Panc1 (cell line): ENCODE measurements at regions not wholly inside any gene's neighbourhood (a gene's known extent, or its start where the extent isn't known, plus 50 kb on each side); places are given as distances from the start of the nearest gene placed in this dataset.

ENCODE experiments used
- ATAC-seq: fragments of 200-7000 bp; cut with Tn5 transposase; 2 replicates; pipeline ENCODE4 v1.9.1; 2020; ENCODE audit warnings: mild to moderate bottlenecking, moderate library complexity
- BruUV-seq: library from RNA; stranded (reverse); fragments of 400-500 nt; replicated peaks from 2 replicates; lab custom pipeline; 2021; lab: Mats Ljungman, UMichigan
- CTCF ChIA-PET: fragments of 300-600 bp; sonication (Branson Sonifier 250); formaldehyde crosslinking; loops from one replicate; lab custom pipeline; 2022; ENCODE audit warnings: antibody characterized with exemption; lab: Charles Lee
- POLR2A ChIA-PET: fragments of 300-600 bp; sonication (Branson Sonifier 250); formaldehyde crosslinking; loops from one replicate; lab custom pipeline; 2022; ENCODE audit warnings: antibody characterized with exemption; lab: Charles Lee
- DNase-seq: peaks from one replicate; pipeline ENCODE4 v3.0.0-alpha.2; 2010; ENCODE audit warnings: low read depth, low spot score
- H3K27ac ChIP-seq: 2 replicates; pipeline ENCODE4 v1.5.1; 2011; ENCODE audit warnings: mild to moderate bottlenecking, low read length, inconsistent platforms
- H3K27me3 ChIP-seq: fragments of 200-500 bp; sonication (Bioruptor generic); 2 replicates; pipeline ENCODE4 v1.6.0; 2014; ENCODE audit warnings: low read length, inconsistent platforms; ENCODE audit not compliant: control insufficient read depth, insufficient read depth
- H3K36me3 ChIP-seq: fragments of 200-500 bp; sonication (Bioruptor generic); 2 replicates; pipeline ENCODE4 v1.5.1; 2014; ENCODE audit warnings: inconsistent platforms, mild to moderate bottlenecking, low read length, moderate library complexity; ENCODE audit not compliant: control insufficient read depth, insufficient read depth
- H3K4me1 ChIP-seq: 2 replicates; pipeline ENCODE4 v1.5.1; 2011; ENCODE audit warnings: inconsistent platforms, mild to moderate bottlenecking, low read length, moderate library complexity; ENCODE audit not compliant: control insufficient read depth, insufficient read depth
- H3K4me3 ChIP-seq, 2 experiments: 2 replicates each; pipeline ENCODE4 v1.5.1; 2011 to 2012; ENCODE audit warnings: low read depth in 2 of 2, low read length in 2 of 2, mild to moderate bottlenecking in 2 of 2, inconsistent platforms in 1 of 2, moderate library complexity in 1 of 2
- H3K9me3 ChIP-seq: fragments of 200-500 bp; sonication (Bioruptor generic); 2 replicates; pipeline ENCODE4 v1.5.1; 2014; ENCODE audit warnings: low read depth, mild to moderate bottlenecking, inconsistent platforms, low read length, moderate library complexity; ENCODE audit not compliant: control insufficient read depth, insufficient read depth
- POLR2AphosphoS5 ChIP-seq: IDR thresholded peaks from 2 replicates; pipeline ENCODE4 v1.6.1; 2012; ENCODE audit warnings: mild to moderate bottlenecking, low read depth, low read length, moderate library complexity
- SIN3A ChIP-seq: IDR thresholded peaks from 2 replicates; pipeline ENCODE4 v1.6.1; 2012; ENCODE audit warnings: low read depth, mild to moderate bottlenecking, low read length, moderate library complexity, borderline replicate concordance; ENCODE audit not compliant: insufficient read depth
- TCF7L2 ChIP-seq: IDR thresholded peaks from 2 replicates; pipeline ENCODE4 v1.6.1; 2011; ENCODE audit warnings: mild to moderate bottlenecking, low read depth, low read length, inconsistent platforms
- in situ Hi-C: cut with HindIII; loops from 2 replicates; pipeline ENCODE4 v1.10.0; 2016; ENCODE audit warnings: low sequenced_read_pairs, low pct_unique_long_range_greater_than_20kb
- intact Hi-C: fragments of 100-400 bp; cut with micrococcal nuclease; formaldehyde crosslinking; loops from one replicate; pipeline ENCODE4 v1.10.0; 2022; ENCODE audit not compliant: unreplicated experiment
- TF ChIP-seq, protein P1 (sequence below): fragments of 450-650 bp; IDR thresholded peaks from 2 replicates; pipeline ENCODE4 v1.5.1; 2017; ENCODE audit warnings: mild to moderate bottlenecking
- TF ChIP-seq, protein P2 (sequence below), 2 experiments: IDR thresholded peaks; 2 replicates each; pipeline ENCODE4 v1.6.1; 2011 to 2012; ENCODE audit warnings: low read depth in 2 of 2, control low read depth in 1 of 2, low read length in 1 of 2, mild to moderate bottlenecking in 1 of 2, moderate library complexity in 1 of 2; ENCODE audit not compliant: insufficient read depth in 1 of 2

DNA sequence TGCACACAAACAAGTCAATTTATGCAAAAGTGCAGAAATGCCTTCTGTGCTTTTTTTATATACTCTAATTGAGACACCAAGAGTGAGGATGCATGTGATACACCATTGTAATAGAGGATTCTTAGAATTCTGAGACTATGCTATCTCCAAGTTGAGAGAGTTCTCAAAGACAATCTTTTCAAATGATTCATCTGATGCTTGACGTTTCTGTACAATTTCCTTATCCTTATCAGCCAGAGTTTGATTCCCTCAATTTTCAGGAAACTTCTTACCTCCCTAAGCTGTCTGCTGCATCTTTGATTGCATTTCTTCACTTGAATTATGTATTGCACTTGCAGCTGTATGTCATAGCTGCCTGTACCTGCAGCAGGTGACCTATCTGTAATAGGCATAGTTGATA, 211.3 kb upstream of the SPAG17 start:
- ChIA-PET CTCF (no interaction called here), POLR2A (no interaction called here)

DNA sequence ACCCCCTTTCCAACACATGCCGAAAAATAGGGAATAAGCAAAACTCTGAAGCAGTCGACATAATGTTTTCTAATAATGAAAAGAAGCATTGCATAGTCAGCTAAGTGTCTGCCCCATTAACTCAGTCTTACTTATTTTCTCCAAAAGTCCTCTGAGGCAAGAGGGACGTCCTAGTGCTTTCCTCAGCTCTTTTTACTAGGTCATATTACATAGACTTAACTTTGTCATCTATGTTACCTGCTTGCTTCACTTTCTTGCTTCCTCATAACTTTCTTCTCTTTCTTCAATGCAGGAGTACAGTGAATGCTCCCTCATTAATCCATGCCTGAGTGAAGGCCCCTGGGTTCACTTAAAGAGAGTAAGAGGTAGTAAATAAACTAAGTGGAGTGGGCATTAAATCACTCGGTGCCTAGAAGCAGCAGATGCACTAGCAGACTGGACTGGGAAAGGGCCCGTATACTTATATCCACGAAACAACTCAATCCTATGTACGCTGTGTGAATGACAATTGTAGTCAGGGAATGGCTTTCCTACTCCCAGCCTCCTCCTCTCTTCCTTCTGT, 210.5 kb upstream of the SPAG17 start:
- no peak overlapping the region for H3K27ac ChIP-seq
- no peaks in the 10 kb centered on the region for H3K27me3 ChIP-seq
- H3K4me1 ChIP-seq = no peaks in the 10 kb centered on the region
- ATAC-seq = no peak
- ChIA-PET POLR2A (no interaction called here), CTCF (no interaction called here)
- no peaks in the 10 kb centered on the region for H3K36me3 ChIP-seq
- no peak overlapping the region for H3K4me3 ChIP-seq
- DNase-seq = no peak
- in situ Hi-C loops (no loop called here), intact Hi-C loops (no loop called here)
- no peaks in the 10 kb centered on the region for H3K9me3 ChIP-seq
- no TSS peak for BruUV-seq
- TF ChIP-seq TCF7L2 (no peak), SIN3A (no peak), POLR2AphosphoS5 (no peak)
- TF ChIP-seq, protein P1, sequence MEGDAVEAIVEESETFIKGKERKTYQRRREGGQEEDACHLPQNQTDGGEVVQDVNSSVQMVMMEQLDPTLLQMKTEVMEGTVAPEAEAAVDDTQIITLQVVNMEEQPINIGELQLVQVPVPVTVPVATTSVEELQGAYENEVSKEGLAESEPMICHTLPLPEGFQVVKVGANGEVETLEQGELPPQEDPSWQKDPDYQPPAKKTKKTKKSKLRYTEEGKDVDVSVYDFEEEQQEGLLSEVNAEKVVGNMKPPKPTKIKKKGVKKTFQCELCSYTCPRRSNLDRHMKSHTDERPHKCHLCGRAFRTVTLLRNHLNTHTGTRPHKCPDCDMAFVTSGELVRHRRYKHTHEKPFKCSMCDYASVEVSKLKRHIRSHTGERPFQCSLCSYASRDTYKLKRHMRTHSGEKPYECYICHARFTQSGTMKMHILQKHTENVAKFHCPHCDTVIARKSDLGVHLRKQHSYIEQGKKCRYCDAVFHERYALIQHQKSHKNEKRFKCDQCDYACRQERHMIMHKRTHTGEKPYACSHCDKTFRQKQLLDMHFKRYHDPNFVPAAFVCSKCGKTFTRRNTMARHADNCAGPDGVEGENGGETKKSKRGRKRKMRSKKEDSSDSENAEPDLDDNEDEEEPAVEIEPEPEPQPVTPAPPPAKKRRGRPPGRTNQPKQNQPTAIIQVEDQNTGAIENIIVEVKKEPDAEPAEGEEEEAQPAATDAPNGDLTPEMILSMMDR = no peak
- TF ChIP-seq, protein P2, sequence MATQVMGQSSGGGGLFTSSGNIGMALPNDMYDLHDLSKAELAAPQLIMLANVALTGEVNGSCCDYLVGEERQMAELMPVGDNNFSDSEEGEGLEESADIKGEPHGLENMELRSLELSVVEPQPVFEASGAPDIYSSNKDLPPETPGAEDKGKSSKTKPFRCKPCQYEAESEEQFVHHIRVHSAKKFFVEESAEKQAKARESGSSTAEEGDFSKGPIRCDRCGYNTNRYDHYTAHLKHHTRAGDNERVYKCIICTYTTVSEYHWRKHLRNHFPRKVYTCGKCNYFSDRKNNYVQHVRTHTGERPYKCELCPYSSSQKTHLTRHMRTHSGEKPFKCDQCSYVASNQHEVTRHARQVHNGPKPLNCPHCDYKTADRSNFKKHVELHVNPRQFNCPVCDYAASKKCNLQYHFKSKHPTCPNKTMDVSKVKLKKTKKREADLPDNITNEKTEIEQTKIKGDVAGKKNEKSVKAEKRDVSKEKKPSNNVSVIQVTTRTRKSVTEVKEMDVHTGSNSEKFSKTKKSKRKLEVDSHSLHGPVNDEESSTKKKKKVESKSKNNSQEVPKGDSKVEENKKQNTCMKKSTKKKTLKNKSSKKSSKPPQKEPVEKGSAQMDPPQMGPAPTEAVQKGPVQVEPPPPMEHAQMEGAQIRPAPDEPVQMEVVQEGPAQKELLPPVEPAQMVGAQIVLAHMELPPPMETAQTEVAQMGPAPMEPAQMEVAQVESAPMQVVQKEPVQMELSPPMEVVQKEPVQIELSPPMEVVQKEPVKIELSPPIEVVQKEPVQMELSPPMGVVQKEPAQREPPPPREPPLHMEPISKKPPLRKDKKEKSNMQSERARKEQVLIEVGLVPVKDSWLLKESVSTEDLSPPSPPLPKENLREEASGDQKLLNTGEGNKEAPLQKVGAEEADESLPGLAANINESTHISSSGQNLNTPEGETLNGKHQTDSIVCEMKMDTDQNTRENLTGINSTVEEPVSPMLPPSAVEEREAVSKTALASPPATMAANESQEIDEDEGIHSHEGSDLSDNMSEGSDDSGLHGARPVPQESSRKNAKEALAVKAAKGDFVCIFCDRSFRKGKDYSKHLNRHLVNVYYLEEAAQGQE (IDR thresholded peaks at IDR 0.05; ENCODE audit: insufficient read depth in 1 of 2, low read depth in 2 of 2, low read length in 1 of 2) = no peak

More for the DNA sequence above, 211.3 kb upstream of the SPAG17 start:
- Histone ChIP-seq H3K4me1 (no peaks in the 10 kb centered on the region), H3K27ac (no peak overlapping the region), H3K4me3 (no peak overlapping the region), H3K36me3 (no peaks in the 10 kb centered on the region), H3K27me3 (no peaks in the 10 kb centered on the region), H3K9me3 (no peaks in the 10 kb centered on the region)
- DNase-seq = no peak
- TF ChIP-seq SIN3A = no peak
- TF ChIP-seq POLR2AphosphoS5 = no peak
- TF ChIP-seq TCF7L2 = no peak
- TF ChIP-seq, protein P2 (IDR thresholded peaks at IDR 0.05; ENCODE audit: insufficient read depth in 1 of 2, low read depth in 2 of 2, low read length in 1 of 2) = no peak
- TF ChIP-seq, protein P1 = no peak
- intact Hi-C loops (no loop called here), in situ Hi-C loops (no loop called here)
- BruUV-seq = no TSS peak
- no peak for ATAC-seq
